ENCODE measurements at regions not wholly inside any gene's neighbourhood (a gene's known extent, or its start where the extent isn't known, plus 50 kb on each side); places are given as distances from the start of the nearest gene placed in this dataset.

DNA sequence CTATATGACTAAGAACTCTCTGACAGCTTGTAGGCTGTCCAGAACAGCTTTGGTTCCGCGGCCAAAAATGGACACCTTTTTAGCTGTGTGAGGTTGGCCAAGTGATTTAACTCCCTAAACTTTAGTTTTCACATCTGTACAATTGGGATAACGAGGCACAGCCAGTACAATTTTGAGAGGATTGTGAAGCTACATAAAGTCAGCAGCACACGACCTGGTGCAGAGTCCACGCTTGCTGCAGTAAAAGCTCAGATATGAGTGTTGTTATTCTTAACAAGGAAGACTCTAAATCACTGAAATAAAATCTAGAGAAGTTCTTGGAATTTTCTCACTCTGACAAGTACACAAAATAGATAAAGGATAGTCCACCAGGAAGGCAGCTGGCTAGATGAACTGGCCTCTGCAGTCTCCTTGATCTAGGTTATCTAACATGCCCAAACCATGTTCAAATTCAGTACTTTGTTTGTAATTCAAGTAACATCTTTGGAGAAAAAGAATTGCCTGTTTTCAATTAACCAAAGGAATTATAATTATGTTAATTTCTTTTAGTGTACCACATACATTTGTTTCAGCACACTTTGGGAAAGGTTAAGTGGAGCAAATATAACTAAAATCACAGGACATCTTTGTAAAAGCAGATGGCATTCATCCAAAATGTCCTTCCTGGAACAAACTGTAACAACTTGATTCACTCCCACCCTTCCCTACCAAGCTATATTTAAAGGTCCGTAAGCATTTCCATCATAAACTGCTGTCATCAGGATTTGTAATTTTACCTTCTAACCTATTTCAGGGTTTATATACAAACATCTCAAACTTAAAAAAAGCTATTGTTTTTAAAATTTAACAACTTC is 201.7 kb upstream of the STK17B start:
- no peaks in the 10 kb centered on the region for H3K79me2 ChIP-seq (ENCODE audit: control insufficient read depth, insufficient read depth, low read length, unreplicated experiment)
- no peak overlapping the region for H3K27ac ChIP-seq (ENCODE audit: low read depth, low read length)
- H3K27me3 ChIP-seq (ENCODE audit: insufficient read depth, low read length), result no peaks in the 10 kb centered on the region
- H2AFZ ChIP-seq (ENCODE audit: low read length, unreplicated experiment), result no peak overlapping the region
- no peaks in the 10 kb centered on the region for H3K36me3 ChIP-seq (ENCODE audit: insufficient read depth, low read length)
- no peaks in the 10 kb centered on the region for H3K4me1 ChIP-seq (ENCODE audit: control insufficient read depth, insufficient read depth, low read length, unreplicated experiment)
- no peak overlapping the region for H3K4me3 ChIP-seq (ENCODE audit: low read depth, low read length)

DNA sequence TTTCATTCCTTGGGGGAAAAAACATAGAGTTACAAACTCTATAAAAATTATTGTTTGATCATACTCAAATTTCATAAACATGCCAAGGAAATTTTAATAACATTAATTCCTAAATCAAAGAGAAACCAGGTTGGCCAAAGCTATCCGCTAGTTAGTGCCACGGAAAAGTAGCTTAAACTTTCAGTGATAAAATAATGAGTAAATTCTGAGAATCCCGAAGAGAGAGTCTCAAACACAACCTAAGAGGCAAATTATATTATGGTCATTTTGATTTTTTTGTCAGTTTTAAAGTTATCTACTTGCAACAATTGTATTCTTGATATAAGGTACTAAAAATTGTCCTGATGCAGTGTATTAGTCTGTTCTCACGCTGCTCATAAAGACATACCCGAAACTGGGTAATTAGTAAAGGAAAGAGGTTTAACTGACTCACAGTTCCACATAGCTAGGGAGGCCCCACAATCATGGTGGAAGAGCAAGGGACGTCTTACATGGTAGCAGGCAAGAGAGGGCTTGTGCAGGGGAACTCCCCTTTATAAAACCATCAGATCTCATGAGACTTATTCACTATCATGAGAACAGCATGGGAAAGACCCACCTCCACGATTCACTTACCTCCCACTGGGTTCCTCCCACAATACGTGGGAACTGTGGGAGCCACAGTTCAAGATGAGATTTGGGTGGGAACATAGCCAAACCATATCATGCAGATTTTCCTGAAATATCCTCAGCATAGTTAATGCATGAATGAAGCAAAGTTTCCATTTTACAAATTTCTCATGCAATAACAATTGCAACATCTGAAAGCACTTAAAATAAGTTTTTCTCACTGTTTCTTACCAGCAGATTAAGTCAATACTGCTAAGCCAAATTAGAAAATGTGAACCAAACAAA is 205.9 kb upstream of the STK17B start:
- no peaks in the 10 kb centered on the region for H3K27me3 ChIP-seq (ENCODE audit: insufficient read depth, low read length)
- no peaks in the 10 kb centered on the region for H3K36me3 ChIP-seq (ENCODE audit: insufficient read depth, low read length)
- no peak overlapping the region for H2AFZ ChIP-seq (ENCODE audit: low read length, unreplicated experiment)
- no peaks in the 10 kb centered on the region for H3K79me2 ChIP-seq (ENCODE audit: control insufficient read depth, insufficient read depth, low read length, unreplicated experiment)
- no peak overlapping the region for H3K27ac ChIP-seq (ENCODE audit: low read depth, low read length)
- no peaks in the 10 kb centered on the region for H3K4me1 ChIP-seq (ENCODE audit: control insufficient read depth, insufficient read depth, low read length, unreplicated experiment)
- H3K4me3 ChIP-seq (ENCODE audit: low read depth, low read length), result no peak overlapping the region

DNA sequence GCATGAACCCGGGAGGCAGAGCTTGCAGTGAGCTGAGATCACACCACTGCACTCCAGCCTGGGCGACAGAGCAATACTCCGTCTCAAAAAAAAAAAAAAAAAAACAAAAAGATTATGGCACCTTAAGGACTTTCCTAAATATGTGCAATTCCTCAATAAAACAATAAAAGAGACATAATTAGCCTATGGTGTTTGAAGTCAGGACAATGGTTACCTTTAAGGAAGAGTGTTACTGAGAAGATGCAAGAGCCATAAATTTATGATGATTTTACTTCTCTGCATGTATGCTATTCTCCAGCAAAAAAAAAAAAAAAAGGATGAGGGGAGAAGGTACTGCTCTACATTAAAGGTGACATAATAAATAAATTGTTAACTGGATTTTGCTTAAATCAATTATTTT is 208.2 kb upstream of the STK17B start:
- H3K4me1 ChIP-seq (ENCODE audit: control insufficient read depth, insufficient read depth, low read length, unreplicated experiment), result no peaks in the 10 kb centered on the region
- no peak overlapping the region for H3K27ac ChIP-seq (ENCODE audit: low read depth, low read length)
- no peaks in the 10 kb centered on the region for H3K27me3 ChIP-seq (ENCODE audit: insufficient read depth, low read length)
- H2AFZ ChIP-seq (ENCODE audit: low read length, unreplicated experiment), result no peak overlapping the region
- H3K36me3 ChIP-seq (ENCODE audit: insufficient read depth, low read length), result no peaks in the 10 kb centered on the region
- H3K79me2 ChIP-seq (ENCODE audit: control insufficient read depth, insufficient read depth, low read length, unreplicated experiment), result no peaks in the 10 kb centered on the region
- no peak overlapping the region for H3K4me3 ChIP-seq (ENCODE audit: low read depth, low read length)

DNA sequence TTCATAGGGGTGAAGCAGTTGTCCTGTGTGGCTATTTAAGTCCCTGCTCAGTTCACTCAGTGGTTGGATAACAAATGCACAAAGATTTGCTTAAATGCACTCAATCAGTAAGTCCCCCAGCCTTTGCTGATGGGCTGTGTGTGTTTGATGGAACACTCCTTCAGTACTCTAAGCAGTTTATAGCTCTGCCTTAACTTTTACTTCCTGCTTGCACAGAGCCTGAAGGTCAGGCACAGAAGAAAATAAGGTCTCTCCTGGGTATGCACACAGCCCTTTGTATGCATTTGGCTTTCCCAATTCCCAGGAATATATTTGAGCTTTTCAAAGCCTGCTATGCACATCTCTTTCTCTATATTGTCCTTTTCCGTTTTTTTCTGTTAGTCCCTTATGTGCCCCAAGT is 208.7 kb upstream of the STK17B start:
- Histone ChIP-seq H3K27me3 (ENCODE audit: insufficient read depth, low read length) (no peaks in the 10 kb centered on the region), H3K4me3 (ENCODE audit: low read depth, low read length) (no peak overlapping the region), H2AFZ (ENCODE audit: low read length, unreplicated experiment) (no peak overlapping the region), H3K36me3 (ENCODE audit: insufficient read depth, low read length) (no peaks in the 10 kb centered on the region), H3K79me2 (ENCODE audit: control insufficient read depth, insufficient read depth, low read length, unreplicated experiment) (no peaks in the 10 kb centered on the region), H3K4me1 (ENCODE audit: control insufficient read depth, insufficient read depth, low read length, unreplicated experiment) (no peaks in the 10 kb centered on the region), H3K27ac (ENCODE audit: low read depth, low read length) (no peak overlapping the region)

DNA sequence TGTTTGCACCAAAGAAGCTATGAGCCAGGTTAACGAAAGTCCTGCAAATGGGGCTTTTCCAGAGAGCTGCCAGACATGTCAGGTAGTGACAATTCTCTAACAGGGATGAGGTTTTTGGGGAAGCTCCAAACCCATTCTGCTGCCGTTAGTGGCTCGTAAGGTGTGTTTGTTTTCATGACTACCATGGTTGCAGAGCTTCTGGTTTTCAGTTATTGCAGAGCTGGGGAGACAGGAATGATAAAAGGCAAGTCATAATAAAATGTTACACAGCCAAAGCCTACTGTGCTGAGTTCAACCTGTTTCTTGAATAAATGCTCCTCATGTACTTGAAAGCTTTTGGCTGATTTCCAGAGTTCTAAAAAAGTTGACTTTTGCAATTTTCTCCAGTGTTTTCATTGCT is 209.2 kb upstream of the STK17B start:
- Histone ChIP-seq H3K27me3 (ENCODE audit: insufficient read depth, low read length) (no peaks in the 10 kb centered on the region), H3K4me1 (ENCODE audit: control insufficient read depth, insufficient read depth, low read length, unreplicated experiment) (no peaks in the 10 kb centered on the region), H3K27ac (ENCODE audit: low read depth, low read length) (no peak overlapping the region), H2AFZ (ENCODE audit: low read length, unreplicated experiment) (no peak overlapping the region), H3K79me2 (ENCODE audit: control insufficient read depth, insufficient read depth, low read length, unreplicated experiment) (no peaks in the 10 kb centered on the region), H3K36me3 (ENCODE audit: insufficient read depth, low read length) (no peaks in the 10 kb centered on the region), H3K4me3 (ENCODE audit: low read depth, low read length) (no peak overlapping the region)

DNA sequence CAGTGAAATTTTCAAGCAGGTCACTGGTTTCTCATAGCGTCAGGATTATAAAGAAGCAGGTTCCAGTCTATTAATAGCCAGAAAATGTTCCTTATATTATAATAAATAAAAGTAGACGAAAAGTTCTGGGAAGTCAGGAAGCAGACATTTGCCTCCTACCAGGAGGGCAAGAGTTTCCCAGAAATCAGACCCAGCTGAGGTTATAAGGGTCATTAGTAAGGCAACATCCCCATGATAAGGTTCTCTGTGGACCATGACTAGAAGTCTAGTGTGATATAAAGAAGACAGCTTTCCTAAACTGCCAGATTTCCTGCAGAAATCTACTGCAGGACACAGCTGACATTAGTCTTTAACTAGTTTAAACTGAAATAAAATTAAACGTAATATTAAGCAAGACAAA is 210.1 kb upstream of the STK17B start:
- no peaks in the 10 kb centered on the region for H3K27me3 ChIP-seq (ENCODE audit: insufficient read depth, low read length)
- no peaks in the 10 kb centered on the region for H3K4me1 ChIP-seq (ENCODE audit: control insufficient read depth, insufficient read depth, low read length, unreplicated experiment)
- no peak overlapping the region for H3K27ac ChIP-seq (ENCODE audit: low read depth, low read length)
- H3K4me3 ChIP-seq (ENCODE audit: low read depth, low read length), result no peak overlapping the region
- no peaks in the 10 kb centered on the region for H3K79me2 ChIP-seq (ENCODE audit: control insufficient read depth, insufficient read depth, low read length, unreplicated experiment)
- no peaks in the 10 kb centered on the region for H3K36me3 ChIP-seq (ENCODE audit: insufficient read depth, low read length)
- H2AFZ ChIP-seq (ENCODE audit: low read length, unreplicated experiment), result no peak overlapping the region

GRCh38 chr2:196383799-196384198 is 212.4 kb upstream of the STK17B start:
- Histone ChIP-seq H3K79me2 (ENCODE audit: control insufficient read depth, insufficient read depth, low read length, unreplicated experiment) (no peaks in the 10 kb centered on the region), H3K36me3 (ENCODE audit: insufficient read depth, low read length) (no peaks in the 10 kb centered on the region), H3K27me3 (ENCODE audit: insufficient read depth, low read length) (no peaks in the 10 kb centered on the region), H2AFZ (ENCODE audit: low read length, unreplicated experiment) (no peak overlapping the region), H3K27ac (ENCODE audit: low read depth, low read length) (no peak overlapping the region), H3K4me1 (ENCODE audit: control insufficient read depth, insufficient read depth, low read length, unreplicated experiment) (no peaks in the 10 kb centered on the region), H3K4me3 (ENCODE audit: low read depth, low read length) (no peak overlapping the region)

- H2AFZ ChIP-seq (ENCODE audit: low read length, unreplicated experiment), result no peak overlapping the region
- H3K36me3 ChIP-seq (ENCODE audit: insufficient read depth, low read length), result no peaks in the 10 kb centered on the region
- H3K79me2 ChIP-seq (ENCODE audit: control insufficient read depth, insufficient read depth, low read length, unreplicated experiment), result no peaks in the 10 kb centered on the region
- H3K27me3 ChIP-seq (ENCODE audit: insufficient read depth, low read length), result no peaks in the 10 kb centered on the region
- H3K4me1 ChIP-seq (ENCODE audit: control insufficient read depth, insufficient read depth, low read length, unreplicated experiment), result no peaks in the 10 kb centered on the region
- H3K27ac ChIP-seq (ENCODE audit: low read depth, low read length), result no peak overlapping the region
- H3K4me3 ChIP-seq (ENCODE audit: low read depth, low read length), result no peak overlapping the region
Observed at GRCh38 chr2:196384729-196385128, 213.4 kb upstream of the STK17B start.

DNA sequence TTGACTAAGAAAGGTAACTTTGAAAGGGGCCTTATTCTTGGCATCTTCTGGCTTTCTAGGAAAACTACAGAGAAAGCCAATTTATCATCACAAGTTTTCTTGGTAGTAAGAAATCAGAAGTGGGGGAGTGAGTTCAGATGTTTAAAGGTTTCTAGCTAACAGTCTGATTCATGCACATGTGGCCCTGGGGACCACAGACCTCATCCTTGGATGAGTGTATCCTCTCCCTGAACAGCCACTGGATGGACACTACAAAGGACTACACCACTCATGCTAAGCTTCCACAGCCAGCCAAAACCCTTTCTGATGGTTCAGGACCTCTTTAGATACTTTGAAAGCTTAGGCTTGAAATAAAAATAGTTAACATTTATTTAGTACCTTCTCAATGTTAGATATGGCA is 218.3 kb upstream of the STK17B start:
- H3K27me3 ChIP-seq (ENCODE audit: insufficient read depth, low read length), result no peaks in the 10 kb centered on the region
- no peaks in the 10 kb centered on the region for H3K36me3 ChIP-seq (ENCODE audit: insufficient read depth, low read length)
- no peaks in the 10 kb centered on the region for H3K79me2 ChIP-seq (ENCODE audit: control insufficient read depth, insufficient read depth, low read length, unreplicated experiment)
- no peak overlapping the region for H3K4me3 ChIP-seq (ENCODE audit: low read depth, low read length)
- H3K27ac ChIP-seq (ENCODE audit: low read depth, low read length), result no peak overlapping the region
- H3K4me1 ChIP-seq (ENCODE audit: control insufficient read depth, insufficient read depth, low read length, unreplicated experiment), result no peaks in the 10 kb centered on the region
- H2AFZ ChIP-seq (ENCODE audit: low read length, unreplicated experiment), result no peak overlapping the region

DNA sequence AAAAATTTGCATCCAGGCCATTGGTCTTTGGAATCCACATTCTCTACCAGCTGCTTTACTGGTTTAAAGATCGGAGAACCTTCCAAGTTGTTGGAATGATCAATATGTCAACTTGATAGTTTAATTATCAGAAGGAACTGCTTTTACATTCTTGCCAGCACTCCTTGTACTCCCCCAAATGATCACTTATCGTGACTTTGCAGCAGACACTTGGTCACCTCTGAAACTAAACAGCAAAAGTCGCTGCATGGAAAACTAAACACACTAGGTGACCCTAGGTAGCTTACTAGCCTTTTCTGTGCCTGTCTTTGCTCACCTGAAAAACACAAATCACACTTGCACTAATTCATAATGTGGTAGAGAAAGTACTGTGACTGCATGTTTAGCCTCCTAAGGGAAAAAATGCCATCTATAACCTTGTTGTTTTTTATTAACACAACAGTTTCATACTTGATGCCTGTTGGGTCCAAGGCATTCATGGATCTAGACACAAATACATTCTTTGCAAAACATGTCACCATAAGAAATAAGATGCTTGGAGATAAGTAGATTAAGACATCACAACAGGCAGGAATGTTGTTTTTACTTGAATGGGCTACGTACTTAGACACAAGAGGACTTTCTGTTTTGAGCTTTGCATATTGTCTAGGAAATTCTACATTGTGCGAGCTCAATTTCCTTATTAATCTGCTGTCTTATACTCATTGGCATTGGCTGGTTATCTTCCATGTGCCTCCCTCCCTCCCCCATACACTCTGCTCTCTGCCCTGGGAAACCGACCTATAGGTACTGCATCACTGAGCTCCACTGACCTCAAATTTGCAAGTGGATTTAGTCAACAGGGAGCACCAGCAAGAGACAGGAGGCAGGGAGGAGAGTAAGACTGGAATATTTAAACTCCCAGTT is 219.1 kb upstream of the STK17B start:
- no peak overlapping the region for H3K4me3 ChIP-seq (ENCODE audit: low read depth, low read length)

More for the DNA sequence above, 219.1 kb upstream of the STK17B start:
- H3K27ac ChIP-seq (ENCODE audit: low read depth, low read length), result no peak overlapping the region
- H3K4me1 ChIP-seq (ENCODE audit: control insufficient read depth, insufficient read depth, low read length, unreplicated experiment), result no peaks in the 10 kb centered on the region
- no peaks in the 10 kb centered on the region for H3K36me3 ChIP-seq (ENCODE audit: insufficient read depth, low read length)
- H3K27me3 ChIP-seq (ENCODE audit: insufficient read depth, low read length), result no peaks in the 10 kb centered on the region
- H3K79me2 ChIP-seq (ENCODE audit: control insufficient read depth, insufficient read depth, low read length, unreplicated experiment), result no peaks in the 10 kb centered on the region
- no peak overlapping the region for H2AFZ ChIP-seq (ENCODE audit: low read length, unreplicated experiment)

All from ACC112 (cell line).